ENCODE measurements at regions not wholly inside any gene's neighbourhood (a gene's known extent, or its start where the extent isn't known, plus 50 kb on each side); places are given as distances from the start of the nearest gene placed in this dataset.

DNA sequence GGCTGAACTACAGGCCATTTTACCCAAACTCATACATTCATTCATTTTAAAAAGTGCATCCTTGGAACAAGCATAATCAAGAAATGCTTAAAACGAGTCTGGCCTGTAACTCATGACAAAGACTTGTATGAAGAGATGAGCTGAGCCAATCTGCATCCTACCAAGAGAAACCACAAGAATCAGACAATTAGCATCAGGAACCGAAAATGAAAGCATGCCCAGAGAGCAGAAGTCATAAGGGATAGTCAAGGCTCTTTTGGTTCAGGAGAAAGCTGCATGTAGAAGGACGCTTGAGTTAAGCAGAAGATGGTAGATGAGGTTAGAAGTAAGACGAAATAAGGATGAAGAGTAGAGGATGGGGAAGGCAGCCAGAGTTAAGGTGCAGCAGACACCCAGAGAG, 137.0 kb upstream of the CTNNA2 start:
- whole genome bisulfite sequencing, 5 donors = 66 to 75% (median 71%) methylated on average over 4 of the region's 4 CpGs
- DNase-seq = no peak
- no peaks in the 10 kb centered on the region for H3K27me3 ChIP-seq (replicated peaks in 1 of 7)
- no peaks in the 10 kb centered on the region for H3K4me1 ChIP-seq
- no peak overlapping the region for H3K4me3 ChIP-seq
- peaks cover 0 to 18% (median 0%) of the 10 kb centered on the region in 8 donors for H3K9me3 ChIP-seq
- no peaks in the 10 kb centered on the region for H3K36me3 ChIP-seq
- no peak overlapping the region for H3K27ac ChIP-seq
- TF ChIP-seq CTCF (IDR thresholded peaks at IDR 0.05 in 8 of 11, conservative IDR thresholded peaks at IDR 0.05 in 3 of 11) (no peak), POLR2A (IDR thresholded peaks at IDR 0.05) (no peak), POLR2AphosphoS5 (IDR thresholded peaks at IDR 0.05) (no peak)
- intact Hi-C loops (cut with DNase I; ENCODE audit: low total_unique reads) = no loop called here

- TF ChIP-seq POLR2AphosphoS5 (IDR thresholded peaks at IDR 0.05) (no peak), CTCF (IDR thresholded peaks at IDR 0.05 in 8 of 11, conservative IDR thresholded peaks at IDR 0.05 in 3 of 11) (no peak), POLR2A (IDR thresholded peaks at IDR 0.05) (no peak)
- no peak for DNase-seq
- Histone ChIP-seq H3K27ac (no peak overlapping the region), H3K4me3 (no peak overlapping the region), H3K27me3 (replicated peaks in 1 of 7) (no peaks in the 10 kb centered on the region), H3K4me1 (no peaks in the 10 kb centered on the region), H3K9me3 (peaks cover 0 to 23% (median 0%) of the 10 kb centered on the region in 8 donors), H3K36me3 (no peaks in the 10 kb centered on the region)
- 33 to 54% (median 40%) methylated on average over 3 to 4 of the region's 4 CpGs for WGBS, 5 donors
- intact Hi-C loops (cut with DNase I; ENCODE audit: low total_unique reads) = no loop called here
Measured at GRCh38 chr2:79373358-79374130, 139.3 kb upstream of the CTNNA2 start.

DNA sequence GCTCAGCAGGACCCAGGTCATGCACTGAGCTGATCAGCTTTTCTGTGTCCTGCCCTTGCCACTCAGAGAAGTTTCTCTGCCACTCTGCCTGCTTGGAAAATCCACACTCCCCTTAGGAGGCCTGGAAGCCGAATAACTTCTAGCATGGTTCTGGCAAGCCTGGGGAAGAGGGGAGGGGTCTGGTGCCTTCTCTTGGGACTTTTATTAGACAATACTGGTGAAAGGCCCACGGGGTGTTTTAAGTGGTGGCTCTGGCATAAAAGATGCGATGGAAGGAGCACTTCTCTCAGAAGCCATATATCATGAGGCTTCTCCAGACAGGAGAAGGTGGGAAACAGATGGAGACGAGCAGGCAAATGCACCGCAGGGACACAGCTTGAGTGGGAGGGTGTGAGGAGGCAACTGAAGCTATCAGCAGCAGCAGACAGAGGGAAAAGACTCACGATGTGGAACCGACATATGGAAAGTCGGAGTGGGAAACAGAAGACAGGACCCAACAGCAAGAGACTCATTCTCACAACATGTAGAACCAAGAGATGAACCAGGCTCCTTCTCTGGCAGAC, 141.8 kb upstream of the CTNNA2 start:
- H3K36me3 ChIP-seq = no peaks in the 10 kb centered on the region

More for the DNA sequence above, 141.8 kb upstream of the CTNNA2 start:
- H3K4me3 ChIP-seq = no peak overlapping the region
- H3K4me1 ChIP-seq = no peaks in the 10 kb centered on the region
- peaks cover 0 to 21% (median 0%) of the 10 kb centered on the region in 8 donors for H3K9me3 ChIP-seq
- TF ChIP-seq CTCF (IDR thresholded peaks at IDR 0.05 in 8 of 11, conservative IDR thresholded peaks at IDR 0.05 in 3 of 11) (no peak), POLR2A (IDR thresholded peaks at IDR 0.05) (no peak), POLR2AphosphoS5 (IDR thresholded peaks at IDR 0.05) (no peak)
- WGBS, 5 donors = 34 to 43% (median 41%) methylated on average over 8 of the region's 8 CpGs
- intact Hi-C loops (cut with DNase I; ENCODE audit: low total_unique reads) = no loop called here
- no peaks in the 10 kb centered on the region for H3K27me3 ChIP-seq (replicated peaks in 1 of 7)
- no peak for DNase-seq
- H3K27ac ChIP-seq = no peak overlapping the region
